ENCODE measurements at regions not wholly inside any gene's neighbourhood (a gene's known extent, or its start where the extent isn't known, plus 50 kb on each side); places are given as distances from the start of the nearest gene placed in this dataset.

GRCh38 chr18:40531051-40531450, 1424.0 kb upstream of the PIK3C3 start:
- H2AFZ ChIP-seq (ENCODE audit: low read length), result no peak overlapping the region
- no peak overlapping the region for H2BK20ac ChIP-seq (ENCODE audit: low read length)
- DNase-seq (ENCODE audit: low read depth in 1 of 2, low spot score in 2 of 2) (no peak), FAIRE-seq (no peak)
- H3K36me3 ChIP-seq (ENCODE audit: control insufficient read depth in 2 of 4, insufficient read depth in 4 of 4, low read length in 3 of 4), result no peaks in the 10 kb centered on the region
- no peaks in the 10 kb centered on the region for H3K79me1 ChIP-seq (ENCODE audit: low read depth, low read length)
- no peak overlapping the region for H2BK5ac ChIP-seq (ENCODE audit: low read depth, low read length)
- H3K4me1 ChIP-seq (replicated peaks in 1 of 4; ENCODE audit: control insufficient read depth in 3 of 4, insufficient read depth in 4 of 4, low read length in 3 of 4), result no peaks in the 10 kb centered on the region
- POLR2A ChIA-PET (ENCODE audit: partially characterized antibody), result no interaction called here
- no peak overlapping the region for H4K8ac ChIP-seq (ENCODE audit: extremely low read depth, insufficient read depth, low read length)
- no peaks in the 10 kb centered on the region for H3K27me3 ChIP-seq (replicated peaks in 1 of 4; ENCODE audit: control insufficient read depth in 3 of 4, extremely low read depth in 1 of 4, insufficient read depth in 3 of 4, low read length in 3 of 4)
- no peak overlapping the region for H4K91ac ChIP-seq (replicated peaks; ENCODE audit: insufficient read length, low read length)
- H4K5ac ChIP-seq (ENCODE audit: insufficient read length, low read depth, low read length), result no peak overlapping the region
- H3K9ac ChIP-seq (replicated peaks in 1 of 4; ENCODE audit: extremely low read depth in 1 of 4, low read depth in 3 of 4, low read length in 3 of 4), result no peak overlapping the region
- no peaks in the 10 kb centered on the region for H3K23me2 ChIP-seq (ENCODE audit: low read depth, low read length)
- no peaks in the 10 kb centered on the region for H4K20me1 ChIP-seq (replicated peaks in 1 of 2; ENCODE audit: control insufficient read depth in 1 of 2, insufficient read depth in 2 of 2, low read length in 2 of 2)
- no peak overlapping the region for H3K56ac ChIP-seq (replicated peaks; ENCODE audit: insufficient read length, low read depth, low read length)
- H3K14ac ChIP-seq (ENCODE audit: insufficient read length), result no peak overlapping the region
- H3K18ac ChIP-seq (ENCODE audit: extremely low read depth, low read length), result no peak overlapping the region
- H3K4ac ChIP-seq (replicated peaks; ENCODE audit: insufficient read length, low read depth, low read length), result no peak overlapping the region
- H3K27ac ChIP-seq (ENCODE audit: low read depth, low read length), result no peak overlapping the region
- no peak overlapping the region for H3K23ac ChIP-seq (ENCODE audit: insufficient read length)
- H2BK120ac ChIP-seq (replicated peaks; ENCODE audit: low read depth, low read length), result no peak overlapping the region
- H3K9me3 ChIP-seq (ENCODE audit: insufficient read depth in 2 of 2, low read depth in 1 of 2, low read length in 1 of 2), result no peaks in the 10 kb centered on the region
- no peak for TF ChIP-seq RFX5 (IDR thresholded peaks at IDR 0.05; ENCODE audit: borderline replicate concordance, low read depth, low read length)
- TF ChIP-seq NRF1 (IDR thresholded peaks at IDR 0.05; ENCODE audit: low read depth, low read length), result no peak
- no peak for TF ChIP-seq JUN (IDR thresholded peaks at IDR 0.05; ENCODE audit: low read depth, low read length)
- no peak for TF ChIP-seq MAFK (IDR thresholded peaks at IDR 0.05; ENCODE audit: low read depth, low read length)
- H3K4me3 ChIP-seq (ENCODE audit: extremely low read depth in 1 of 4, insufficient read depth in 2 of 4, low read depth in 3 of 4, low read length in 4 of 4), result no peak overlapping the region
- H2BK15ac ChIP-seq (ENCODE audit: low read length), result no peak overlapping the region
- WGBS, 2 experiments (ENCODE audit: extremely low coverage in 1 of 2, insufficient coverage in 1 of 2, insufficient read length in 1 of 2, insufficient replicate concordance in 2 of 2, low coverage in 1 of 2, low lambda C conversion rate in 2 of 2, missing lambda C conversion rate in 1 of 2), result 82% methylated on average over 2 of the region's 2 CpGs; no CpG with 5 or more reads in 1 of the 2 experiments
- H3K4me2 ChIP-seq (ENCODE audit: insufficient read depth in 1 of 2, low read depth in 2 of 2, low read length in 2 of 2), result no peak overlapping the region
- no peak overlapping the region for H2BK12ac ChIP-seq (ENCODE audit: low read depth, low read length)
- no peaks in the 10 kb centered on the region for H3K79me2 ChIP-seq (ENCODE audit: control insufficient read depth in 1 of 2, insufficient read depth in 2 of 2, low read length in 2 of 2)
- no peak overlapping the region for H2AK5ac ChIP-seq (ENCODE audit: low read depth, low read length)
- CTCF ChIA-PET (ENCODE audit: partially characterized antibody), result interaction anchor here (1.9 kb wide), 1 partner anchor 44 kb away, joined by 3 read pairs; no protein-coding TSS in a partner anchor

Measured in H1 (cell line).